Parathyroid adenoma (tissue), 2 donors: ENCODE measurements at regions not wholly inside any gene's neighbourhood (a gene's known extent, or its start where the extent isn't known, plus 50 kb on each side); places are given as distances from the start of the nearest gene placed in this dataset.

Experiments
- H2AFZ ChIP-seq: fragments of 300-600 bp; sonication (generic); one replicate; pipeline ENCODE4 v1.7.0; 2017; ENCODE audit warnings: antibody characterized with exemption, mild to moderate bottlenecking
- H3K27ac ChIP-seq: fragments of 300-600 bp; sonication (generic); one replicate; pipeline ENCODE4 v1.7.0; 2017
- H3K27me3 ChIP-seq: fragments of 300-600 bp; sonication (generic); one replicate; pipeline ENCODE4 v1.7.0; 2017; ENCODE audit warnings: low read length; ENCODE audit not compliant: control insufficient read depth, insufficient read depth
- H3K36me3 ChIP-seq: fragments of 300-600 bp; sonication (generic); one replicate; pipeline ENCODE4 v1.7.0; 2017; ENCODE audit warnings: low read length; ENCODE audit not compliant: control insufficient read depth, insufficient read depth
- H3K4me1 ChIP-seq: fragments of 300-600 bp; sonication (generic); one replicate; pipeline ENCODE4 v1.7.0; 2017; ENCODE audit warnings: control low read depth
- H3K4me2 ChIP-seq: fragments of 300-600 bp; sonication (generic); one replicate; pipeline ENCODE4 v1.7.0; 2017; ENCODE audit warnings: low read length
- H3K4me3 ChIP-seq: fragments of 300-600 bp; sonication (generic); one replicate; pipeline ENCODE4 v1.7.0; 2017; ENCODE audit warnings: low read depth, low read length
- H3K79me2 ChIP-seq: fragments of 300-600 bp; sonication (generic); one replicate; pipeline ENCODE4 v1.7.0; 2017; ENCODE audit warnings: control low read depth
- H3K9ac ChIP-seq: fragments of 300-600 bp; sonication (generic); one replicate; pipeline ENCODE4 v1.7.0; 2017; ENCODE audit warnings: mild to moderate bottlenecking
- H3K9me3 ChIP-seq: fragments of 300-600 bp; sonication (generic); one replicate; pipeline ENCODE4 v1.7.0; 2017; ENCODE audit warnings: low read length; ENCODE audit not compliant: control insufficient read depth
- CTCF ChIP-seq: fragments of 300-600 bp; sonication (generic); IDR thresholded peaks from one replicate; pipeline ENCODE4 v1.7.0; 2017; ENCODE audit warnings: antibody characterized with exemption, mild to moderate bottlenecking
- donor health status: primary hyperparathyroidism.

GRCh38 chr2:216802516-216803215 lies 57.2 kb downstream of the TNP1 start:
- Histone ChIP-seq H3K9me3 (no peaks in the 10 kb centered on the region), H3K4me1 (no peaks in the 10 kb centered on the region), H3K79me2 (no peaks in the 10 kb centered on the region), H3K9ac (no peak overlapping the region), H3K4me2 (no peak overlapping the region), H2AFZ (no peak overlapping the region), H3K36me3 (no peaks in the 10 kb centered on the region), H3K27me3 (no peaks in the 10 kb centered on the region), H3K27ac (no peak overlapping the region), H3K4me3 (no peak overlapping the region)
- TF ChIP-seq CTCF: no peak

GRCh38 chr2:216800836-216801235 lies 59.0 kb downstream of the TNP1 start:
- TF ChIP-seq CTCF: no peak
- Histone ChIP-seq H3K27ac (no peak overlapping the region), H3K4me2 (no peak overlapping the region), H3K4me1 (peaks cover 2% of the 10 kb centered on the region), H3K4me3 (no peak overlapping the region), H3K79me2 (no peaks in the 10 kb centered on the region), H2AFZ (no peak overlapping the region), H3K9ac (no peak overlapping the region), H3K36me3 (no peaks in the 10 kb centered on the region), H3K27me3 (no peaks in the 10 kb centered on the region), H3K9me3 (no peaks in the 10 kb centered on the region)

DNA sequence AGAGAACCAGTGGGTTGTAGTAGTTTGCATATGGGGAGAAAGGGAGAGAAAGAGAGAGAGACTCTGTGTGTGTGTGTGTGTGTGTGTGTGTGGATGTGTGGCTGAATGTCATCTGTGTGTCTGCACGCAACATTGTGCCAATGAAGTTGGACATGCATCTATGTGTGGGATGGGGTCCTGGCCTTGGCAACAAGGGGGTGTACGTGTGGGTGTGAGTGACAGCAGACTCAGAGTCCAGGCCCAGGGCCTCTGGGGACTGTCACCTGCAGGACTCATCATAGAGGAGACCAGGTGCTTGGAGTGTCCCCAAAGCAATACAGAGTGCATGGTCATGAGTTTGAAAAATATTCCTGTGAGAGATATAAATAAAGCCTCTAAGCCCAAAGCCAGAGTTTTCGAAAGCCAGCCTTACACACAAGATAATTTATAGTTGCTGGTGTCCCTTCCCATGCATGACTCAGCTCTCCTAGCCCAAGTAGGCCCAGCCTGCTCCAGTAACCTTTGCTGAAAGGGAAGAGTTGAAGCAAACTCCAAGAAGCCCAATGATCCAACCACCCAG lies 59.9 kb downstream of the TNP1 start:
- H3K36me3 ChIP-seq: no peaks in the 10 kb centered on the region
- H2AFZ ChIP-seq: no peak overlapping the region
- H3K9me3 ChIP-seq: no peaks in the 10 kb centered on the region
- no peaks in the 10 kb centered on the region for H3K27me3 ChIP-seq
- no peak for TF ChIP-seq CTCF
- H3K4me3 ChIP-seq: no peak overlapping the region
- no peak overlapping the region for H3K4me2 ChIP-seq
- H3K27ac ChIP-seq: no peak overlapping the region
- H3K79me2 ChIP-seq: no peaks in the 10 kb centered on the region
- H3K4me1 ChIP-seq: peaks cover 2% of the 10 kb centered on the region
- H3K9ac ChIP-seq: no peak overlapping the region

GRCh38 chr2:216796115-216796840 lies 63.6 kb downstream of the TNP1 start:
- Histone ChIP-seq H3K27me3 (no peaks in the 10 kb centered on the region), H3K36me3 (no peaks in the 10 kb centered on the region), H3K79me2 (no peaks in the 10 kb centered on the region), H3K4me1 (peaks cover 24% of the 10 kb centered on the region), H3K9ac (no peak overlapping the region), H3K4me2 (no peak overlapping the region), H2AFZ (no peak overlapping the region), H3K4me3 (no peak overlapping the region), H3K27ac (no peak overlapping the region), H3K9me3 (no peaks in the 10 kb centered on the region)
- no peak for TF ChIP-seq CTCF
